Pulmonary artery endothelial cell (primary cell): ENCODE measurements at regions not wholly inside any gene's neighbourhood (a gene's known extent, or its start where the extent isn't known, plus 50 kb on each side); places are given as distances from the start of the nearest gene placed in this dataset.

Experiments used
- DNase-seq: peaks from one replicate; pipeline ENCODE4 v3.0.0-alpha.2; 2011; ENCODE audit warnings: low read depth, low spot score

DNA sequence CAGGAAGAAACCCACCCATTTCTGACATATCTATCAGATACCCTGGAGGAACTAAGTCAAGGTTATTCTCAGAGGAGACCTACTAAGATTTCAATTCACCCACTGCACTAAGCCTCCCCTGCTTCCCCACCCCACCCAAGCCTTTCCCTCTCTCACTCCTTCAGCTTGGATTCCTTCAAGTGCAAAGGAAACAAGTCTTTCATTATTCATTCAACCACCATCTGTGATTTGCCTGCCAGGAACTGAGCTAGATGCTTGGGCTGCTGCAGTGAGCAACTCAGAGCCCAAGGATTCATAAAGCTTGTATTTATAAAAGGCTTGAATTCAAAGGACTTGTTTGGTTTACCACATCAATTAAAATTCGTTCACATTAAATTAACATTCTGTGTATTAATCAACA is 161.3 kb downstream of the GXYLT1 start:
- DNase-seq: no peak

DNA sequence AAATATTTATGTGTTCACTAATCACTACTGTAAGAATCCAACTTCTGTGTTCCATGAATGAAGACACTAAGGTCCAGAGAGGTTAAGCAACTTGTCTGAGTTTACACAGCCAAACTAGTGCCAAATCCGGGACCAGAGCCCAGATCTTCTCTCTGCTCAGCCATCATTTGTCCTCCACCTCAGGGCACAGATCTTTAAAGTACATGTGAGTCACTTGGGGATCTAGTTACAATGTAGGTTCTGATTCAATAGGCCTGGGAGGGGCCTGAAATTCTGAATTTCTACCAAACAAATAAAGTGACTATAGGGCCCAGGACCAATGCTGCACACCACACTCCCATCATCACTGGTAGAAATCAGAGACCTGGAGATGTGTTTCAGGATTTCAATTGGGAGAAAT is 162.9 kb downstream of the GXYLT1 start:
- no peak for DNase-seq

DNA sequence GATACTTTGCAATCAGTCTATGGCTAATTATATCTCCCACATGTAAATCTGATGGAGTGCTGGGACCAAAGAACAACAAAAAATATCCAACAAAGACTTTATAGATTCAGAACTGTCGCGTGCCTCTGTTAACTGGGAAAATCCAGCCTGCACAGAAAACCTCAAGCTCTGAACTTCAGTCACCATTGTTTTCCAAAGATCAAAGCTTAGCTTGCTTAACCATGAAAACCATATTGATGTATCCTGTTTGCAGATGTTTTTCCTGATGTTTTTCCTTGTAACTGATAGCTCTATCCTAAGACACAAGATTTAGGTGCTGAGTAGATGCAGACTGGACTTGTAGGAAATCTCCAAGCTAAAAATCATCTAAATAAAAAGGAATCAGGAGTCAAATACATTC is 163.7 kb downstream of the GXYLT1 start:
- no peak for DNase-seq

DNA sequence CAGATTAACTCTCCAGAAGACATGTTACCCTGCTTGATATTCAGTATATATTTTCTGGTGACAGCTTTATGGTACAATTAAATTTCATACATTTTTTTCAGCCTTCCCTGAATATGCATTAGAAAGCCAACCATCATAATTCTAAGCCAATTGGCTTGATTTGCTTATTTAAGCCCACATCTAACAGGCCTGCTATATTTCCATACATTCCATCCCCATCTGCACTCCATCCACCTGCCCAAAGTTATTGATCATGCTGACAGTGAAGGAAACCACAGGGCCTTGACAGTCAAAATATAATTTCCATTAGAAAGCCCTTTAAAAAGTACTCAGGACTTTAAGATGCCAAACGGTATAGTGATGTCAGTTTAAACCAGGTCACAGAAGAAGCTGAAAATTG is 164.3 kb downstream of the GXYLT1 start:
- DNase-seq: no peak

DNA sequence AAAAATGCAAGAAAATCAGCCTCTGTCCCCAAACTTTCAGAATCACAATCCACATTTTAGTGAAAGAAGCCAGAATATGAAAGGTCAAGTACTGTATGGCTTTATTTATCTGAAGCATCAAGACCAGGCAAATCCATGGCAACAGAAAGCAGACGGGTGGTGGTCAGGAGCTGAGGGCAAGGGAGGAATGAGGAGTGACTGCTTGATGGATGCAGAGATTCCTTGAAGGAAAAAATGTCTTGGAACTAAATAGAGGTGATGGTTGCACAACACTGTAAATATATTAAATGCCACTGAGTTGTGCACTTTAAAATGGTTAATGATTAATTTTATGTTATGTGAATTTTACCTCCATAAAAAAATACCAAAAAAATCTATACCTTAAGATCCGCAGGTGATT is 165.1 kb downstream of the GXYLT1 start:
- no peak for DNase-seq

DNA sequence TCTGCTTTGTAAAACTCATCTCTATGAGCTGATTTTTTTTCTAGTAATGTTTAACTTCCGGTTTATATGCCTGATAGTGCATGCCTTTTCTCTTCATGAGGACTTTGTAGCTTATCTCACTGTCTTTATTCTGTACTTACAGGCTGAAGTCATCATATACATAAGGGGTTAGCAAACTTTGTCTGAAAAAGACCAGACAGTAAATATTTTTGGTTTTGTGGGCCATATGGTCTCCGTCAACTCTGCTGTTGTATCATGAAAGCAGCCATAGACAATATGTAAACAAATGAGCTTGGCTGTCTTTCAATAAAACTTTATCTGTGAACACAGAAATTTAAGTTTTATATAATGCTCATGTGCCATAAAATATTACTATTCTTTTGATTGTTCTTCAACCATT is 172.1 kb downstream of the GXYLT1 start:
- DNase-seq: no peak

DNA sequence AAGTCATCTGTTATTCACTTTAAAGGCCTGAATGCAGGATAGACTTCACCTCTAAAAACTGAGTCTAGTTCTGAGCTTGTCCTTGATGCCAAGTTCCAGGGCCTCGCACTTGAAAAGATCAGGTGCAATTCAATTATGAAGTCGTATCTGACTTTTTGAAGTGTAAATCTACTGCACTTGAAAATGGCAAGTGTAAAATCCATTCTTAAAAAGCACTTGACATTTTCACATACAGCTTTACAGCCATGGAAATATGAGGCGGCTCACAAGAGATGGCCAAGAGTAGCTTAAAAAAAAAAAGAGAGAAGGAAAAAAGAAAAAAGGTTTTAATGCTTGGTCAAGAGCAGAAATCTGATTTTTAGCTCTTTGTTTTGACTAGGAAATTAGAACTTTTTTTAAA is 172.5 kb downstream of the GXYLT1 start:
- DNase-seq: no peak

DNA sequence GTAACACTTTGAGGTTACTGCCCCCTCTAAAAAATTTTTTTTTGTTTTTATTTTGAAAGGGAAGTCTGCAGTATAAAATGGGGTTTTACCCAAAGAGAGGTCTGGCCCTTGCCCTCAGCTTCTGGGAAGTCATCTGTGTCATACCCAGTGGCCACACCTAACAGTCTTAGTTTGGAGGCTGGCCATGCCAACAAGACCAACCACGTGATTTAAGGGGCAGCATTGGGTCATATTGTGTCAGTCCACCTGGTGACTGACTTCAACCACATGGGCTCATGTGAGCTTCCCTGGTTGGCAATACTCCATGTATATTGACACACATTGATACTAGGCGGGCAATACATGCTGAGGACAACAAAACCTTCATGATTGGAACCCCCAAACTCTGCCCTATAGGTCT is 173.9 kb downstream of the GXYLT1 start:
- DNase-seq: no peak

DNA sequence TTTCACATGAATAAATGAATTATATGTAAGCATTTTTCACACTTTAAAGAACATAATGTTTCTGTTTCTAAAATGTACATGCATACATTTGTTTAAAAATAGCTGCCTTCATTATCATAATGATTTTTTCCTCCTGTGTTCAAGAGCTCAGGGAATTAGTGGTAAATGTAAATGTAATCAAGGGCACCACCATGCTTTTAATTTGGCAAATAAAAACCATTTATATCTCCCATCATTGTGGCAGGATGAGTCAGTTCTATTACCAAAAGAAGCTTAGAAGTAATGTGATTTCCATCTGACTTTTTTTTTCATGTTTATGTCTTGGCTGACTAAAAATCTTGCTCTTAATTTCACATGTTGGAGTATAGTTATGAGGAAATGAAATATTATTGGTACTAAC is 176.1 kb downstream of the GXYLT1 start:
- no peak for DNase-seq

DNA sequence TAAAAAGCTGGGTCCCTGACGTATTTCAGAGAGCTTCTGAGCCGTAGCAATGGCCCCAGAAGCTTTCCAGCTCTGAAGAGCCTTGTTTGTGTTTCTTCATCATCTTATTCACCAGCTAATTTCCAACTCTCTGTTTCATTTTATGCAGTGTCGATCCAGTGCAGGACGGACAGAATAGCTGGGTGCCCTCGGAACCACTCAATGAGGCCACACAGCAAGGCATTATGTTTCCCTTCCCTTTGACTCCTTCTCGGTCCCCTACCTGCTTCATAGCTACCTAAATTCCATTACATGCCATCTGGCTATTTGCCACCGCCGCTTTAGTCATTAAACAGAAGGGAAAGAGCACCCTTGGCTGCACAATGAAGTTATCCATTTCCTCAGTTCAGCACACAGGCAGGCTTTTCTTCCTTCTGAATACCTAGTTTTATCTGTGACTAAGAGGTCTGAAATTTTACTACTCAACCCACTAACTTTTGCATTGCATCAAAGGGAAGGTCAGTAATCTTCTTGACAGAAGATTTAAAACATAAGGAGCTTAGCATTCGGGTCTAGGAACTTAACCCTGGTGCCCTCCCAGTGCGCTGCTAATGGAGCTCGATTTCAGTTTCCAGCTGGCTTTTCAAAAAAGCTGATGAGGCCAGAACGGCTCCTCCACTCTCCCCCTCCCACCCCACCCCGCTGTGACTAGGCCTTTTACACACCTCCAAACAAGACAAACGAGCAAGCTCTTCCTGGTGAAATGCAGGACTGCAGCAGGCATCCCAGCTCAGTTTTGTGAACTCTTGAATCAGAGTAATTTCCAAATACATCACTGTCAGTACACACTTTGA is 176.8 kb downstream of the GXYLT1 start:
- no peak for DNase-seq

DNA sequence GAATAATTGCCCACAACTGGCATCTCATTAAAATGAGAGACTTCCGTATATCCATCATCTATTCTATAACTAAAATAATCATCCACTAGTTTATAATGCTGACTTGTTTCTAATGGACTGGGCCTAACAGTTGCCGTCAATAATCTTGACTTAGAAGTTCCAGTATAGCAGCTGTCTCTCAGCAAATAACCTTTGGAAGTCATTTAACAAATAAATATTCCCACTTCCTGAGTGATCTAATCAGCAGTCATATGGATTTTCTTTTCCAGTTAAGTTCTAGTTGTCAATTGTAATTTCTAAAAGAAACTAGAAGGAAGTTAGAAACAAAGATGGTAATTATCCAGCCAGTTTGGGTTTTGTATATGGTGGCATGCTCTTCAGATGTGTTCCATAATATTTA is 177.8 kb downstream of the GXYLT1 start:
- no peak for DNase-seq

DNA sequence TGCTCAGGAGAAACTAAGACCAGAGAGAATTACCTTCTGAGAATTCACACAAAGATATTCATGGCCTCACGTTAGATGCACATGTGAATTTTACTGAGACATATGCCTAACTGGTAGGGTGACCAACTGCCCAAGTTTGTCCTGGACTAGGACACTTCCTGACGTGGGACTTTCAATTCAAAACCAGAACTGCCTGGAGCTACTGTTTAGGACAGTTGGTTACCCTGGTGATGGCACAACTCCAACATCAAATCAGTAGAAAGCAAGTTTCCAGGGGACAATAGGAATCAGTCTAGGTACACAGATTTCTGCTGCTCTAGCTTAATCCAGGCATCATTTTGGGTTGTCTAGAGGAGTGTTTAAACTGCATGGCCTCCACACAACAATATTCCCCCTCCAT is 178.7 kb downstream of the GXYLT1 start:
- DNase-seq: no peak

DNA sequence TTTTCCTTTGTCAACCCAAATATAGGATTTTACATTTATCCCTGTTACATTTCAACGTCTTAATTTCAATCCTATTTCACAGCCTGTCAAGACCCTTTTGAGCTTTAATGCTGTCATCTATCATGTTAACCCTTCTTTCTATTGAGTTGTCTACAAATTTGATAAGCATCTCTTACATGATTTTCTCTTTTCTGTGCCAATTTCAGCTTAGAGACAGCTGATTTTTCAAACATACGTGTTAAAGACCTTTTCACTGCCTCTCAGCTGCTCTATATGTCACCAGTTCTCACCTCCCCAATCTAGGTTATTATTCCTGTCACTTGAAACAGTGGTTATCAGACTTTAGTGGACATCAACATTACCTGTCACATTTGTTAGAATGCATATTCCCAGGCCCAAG is 181.3 kb downstream of the GXYLT1 start:
- DNase-seq: no peak

DNA sequence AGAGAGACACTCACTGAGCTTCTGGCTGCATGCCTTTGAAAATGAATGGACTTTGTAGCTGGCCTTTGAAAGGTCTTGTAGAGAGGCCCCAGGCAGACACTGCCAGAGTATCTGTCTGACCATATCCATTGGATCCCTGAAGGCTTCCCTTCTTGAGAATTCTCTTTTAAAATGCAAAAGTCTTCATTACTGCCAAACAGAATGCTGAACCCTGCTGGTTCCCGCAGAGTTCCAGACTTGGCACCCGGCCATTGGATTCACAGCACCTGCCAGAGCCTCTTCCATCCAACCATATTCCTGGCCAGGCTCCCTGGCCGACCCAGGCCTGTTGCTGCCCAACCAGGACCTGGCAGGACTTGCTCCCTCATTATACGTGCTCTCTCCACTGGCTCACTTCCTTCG is 182.5 kb downstream of the GXYLT1 start:
- no peak for DNase-seq

DNA sequence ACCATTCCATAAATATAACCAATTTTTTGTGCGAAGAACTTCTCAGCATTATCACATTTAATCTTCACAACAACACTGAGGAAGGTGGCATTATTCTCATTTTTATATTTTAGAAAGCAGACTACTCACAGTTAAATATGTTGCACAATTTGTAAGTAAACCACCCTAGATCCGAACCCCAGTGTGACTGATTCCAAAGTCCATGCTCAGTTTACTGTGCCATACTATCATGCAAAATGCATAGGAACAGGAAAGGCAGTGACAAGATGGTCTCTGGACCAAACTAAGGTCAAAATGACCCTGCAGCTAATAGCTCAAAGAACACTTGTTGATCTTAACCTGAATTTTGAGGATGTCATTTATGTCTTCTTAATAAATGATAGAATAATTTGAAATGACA is 185.4 kb downstream of the GXYLT1 start:
- DNase-seq: no peak

DNA sequence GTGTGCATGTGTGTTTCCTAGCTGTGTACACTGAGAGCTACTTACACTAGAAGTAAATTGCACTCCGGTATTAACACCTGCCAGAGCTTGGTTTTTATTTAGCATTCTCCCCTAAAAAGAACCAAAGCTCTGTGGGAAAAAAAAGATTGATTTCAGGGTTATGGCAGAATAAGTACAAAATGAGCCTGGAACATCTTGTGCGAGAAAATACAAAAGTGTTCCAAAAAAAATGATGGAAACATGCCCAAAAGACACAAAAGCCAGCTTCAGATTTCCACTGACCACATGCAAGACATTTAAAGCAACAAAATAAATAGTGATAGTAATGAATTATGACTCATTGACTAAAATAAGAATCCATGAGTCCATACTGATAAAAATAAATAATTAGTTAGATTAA is 188.3 kb downstream of the GXYLT1 start:
- no peak for DNase-seq

DNA sequence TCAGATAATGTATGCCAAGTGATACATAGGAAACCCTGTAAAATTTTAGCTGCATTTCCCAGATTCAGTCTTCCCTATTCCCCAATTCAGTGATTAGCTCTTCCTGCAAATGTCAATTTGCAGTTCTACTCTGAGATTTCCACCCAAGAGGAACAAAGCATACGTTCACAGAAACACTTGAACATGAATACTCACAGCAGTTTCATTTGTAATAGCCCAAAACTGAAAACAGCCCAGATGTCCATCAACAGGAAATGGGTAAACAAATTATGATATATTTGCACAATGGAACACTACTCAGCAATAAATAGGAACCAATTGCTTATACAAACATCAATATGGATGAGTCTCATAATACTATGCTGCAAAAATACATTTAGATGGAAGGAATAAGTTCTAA is 194.2 kb downstream of the GXYLT1 start:
- no peak for DNase-seq

DNA sequence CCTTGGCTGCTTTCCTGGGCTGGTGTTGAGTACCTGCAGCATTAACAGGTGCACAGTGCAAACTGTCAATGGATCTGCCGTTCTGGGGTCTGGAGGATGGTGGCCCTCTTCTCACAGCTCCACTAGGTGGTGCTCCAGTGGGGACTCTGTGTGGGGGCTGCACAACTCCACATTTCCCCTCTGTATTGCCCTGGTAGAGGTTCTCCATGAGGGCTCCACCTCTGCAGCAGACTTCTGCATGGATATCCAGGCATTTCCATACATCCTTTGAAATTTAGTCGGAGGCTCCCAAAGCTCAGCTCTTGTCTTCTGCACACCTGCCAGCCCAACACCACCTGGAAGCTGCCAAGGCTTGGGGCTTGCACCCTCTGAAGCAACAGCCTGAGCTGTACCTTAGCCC is 198.6 kb downstream of the GXYLT1 start:
- DNase-seq: no peak

DNA sequence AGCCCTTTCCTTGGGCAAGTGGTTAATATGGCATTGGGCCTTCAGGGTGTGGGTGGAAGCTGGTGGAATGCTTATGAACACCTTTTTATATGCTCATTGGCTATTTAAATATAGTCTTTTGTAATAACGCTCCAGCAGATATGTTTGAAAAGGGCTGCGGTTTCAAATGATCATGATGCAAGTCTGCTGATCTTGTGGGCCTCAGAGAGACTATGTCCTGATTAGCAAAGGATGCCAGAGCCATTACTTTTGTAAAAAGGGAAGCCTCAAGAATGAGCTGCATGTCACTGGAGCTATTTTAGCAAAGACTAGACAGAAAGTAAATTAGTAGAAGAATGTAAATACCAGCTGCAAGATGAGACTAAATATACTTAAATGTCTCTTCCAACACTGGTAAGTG is 200.5 kb downstream of the GXYLT1 start:
- no peak for DNase-seq

DNA sequence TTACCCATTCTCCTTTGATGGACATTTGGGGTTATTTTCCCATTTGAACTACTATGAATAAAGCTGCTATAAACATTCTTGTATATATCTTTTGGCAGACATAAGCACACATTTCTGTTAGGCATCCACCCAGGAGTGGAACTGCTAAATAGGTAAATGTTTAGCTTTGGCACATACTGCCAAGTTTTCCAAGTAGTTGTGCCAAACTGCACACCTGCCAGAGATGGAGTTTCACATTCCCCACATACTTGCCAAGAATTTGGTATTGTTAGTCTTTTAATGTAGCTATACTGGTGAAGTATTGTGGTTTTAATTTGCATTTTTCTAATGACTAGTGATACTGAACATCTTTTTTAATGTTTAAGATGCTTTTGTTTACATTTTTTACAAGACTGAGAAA is 201.0 kb downstream of the GXYLT1 start:
- DNase-seq: no peak

DNA sequence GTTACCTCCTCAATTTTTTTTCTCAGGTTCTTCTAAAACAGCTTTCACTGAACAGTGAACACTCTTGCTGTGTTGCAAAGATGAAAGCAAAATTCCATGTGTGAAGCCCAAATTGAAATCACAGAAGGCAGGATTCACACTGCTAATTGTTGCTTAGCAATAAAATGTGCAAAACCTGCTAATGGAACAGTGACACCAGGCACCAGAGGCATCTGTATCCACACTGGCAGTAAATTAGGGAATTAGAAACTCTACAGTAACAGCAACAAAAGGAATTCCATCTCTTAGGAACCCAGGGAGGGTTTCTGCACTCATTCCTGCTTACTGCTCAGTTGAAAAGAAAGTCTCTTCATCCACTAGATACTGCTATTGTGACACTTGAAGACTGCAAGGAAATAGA is 202.3 kb downstream of the GXYLT1 start:
- no peak for DNase-seq

DNA sequence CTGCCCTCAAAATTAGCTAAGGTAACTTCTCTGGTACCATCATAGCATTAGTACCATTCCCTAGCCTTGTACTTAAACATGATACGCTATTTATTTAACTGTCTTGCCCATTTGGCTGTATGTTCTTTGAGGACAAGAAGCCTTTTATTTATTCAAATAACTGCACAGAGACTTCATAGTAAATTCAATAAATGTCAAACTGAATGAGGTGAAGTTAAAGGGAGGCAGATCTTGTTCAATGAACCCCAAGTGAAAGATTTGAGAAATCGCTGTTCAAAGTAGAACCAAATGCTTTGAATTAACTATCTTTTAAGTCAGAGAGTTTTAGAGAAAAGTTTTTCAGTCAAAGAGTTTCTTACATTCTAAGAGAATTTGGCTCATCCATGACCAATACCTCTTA is 203.6 kb downstream of the GXYLT1 start:
- DNase-seq: no peak

DNA sequence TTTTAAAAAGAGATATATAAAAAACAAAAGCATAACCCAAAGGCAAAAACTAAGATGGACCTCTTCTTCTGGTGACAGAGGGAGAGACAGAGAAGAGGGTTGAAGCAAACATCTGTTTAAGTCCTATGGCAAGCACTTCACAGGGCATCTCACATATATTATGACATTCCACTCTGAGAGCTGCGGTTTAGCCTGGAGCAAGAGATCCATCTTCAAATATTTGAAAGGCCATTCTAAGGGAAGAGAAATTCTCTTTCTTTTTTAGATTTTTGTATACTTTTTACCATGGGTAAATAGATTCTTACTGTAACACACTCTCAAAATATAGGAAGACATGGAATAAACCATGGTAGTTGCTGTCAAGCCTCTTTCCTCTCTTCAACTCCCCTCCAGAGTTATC is 204.1 kb downstream of the GXYLT1 start:
- no peak for DNase-seq

DNA sequence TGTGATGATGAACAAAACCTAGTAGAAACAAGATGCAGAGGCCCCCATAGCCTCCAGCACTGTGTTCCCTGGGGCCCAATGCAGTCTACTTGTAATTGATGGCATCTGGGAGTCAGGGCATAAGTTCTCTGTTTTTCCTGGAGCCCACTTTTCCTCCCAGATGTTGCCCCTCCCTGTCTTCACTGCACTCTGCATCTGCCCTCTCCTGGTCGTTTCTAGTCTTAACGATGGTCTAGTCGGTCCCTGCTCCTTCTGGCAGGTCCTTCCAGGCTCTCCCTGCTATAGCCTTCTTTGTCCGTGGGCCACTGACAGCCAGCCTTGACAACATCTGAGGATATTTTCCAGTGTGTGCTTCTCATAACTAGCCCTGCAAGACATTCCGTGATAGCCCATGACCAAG is 208.3 kb downstream of the GXYLT1 start:
- DNase-seq: no peak
